ENCODE measurements at regions not wholly inside any gene's neighbourhood (a gene's known extent, or its start where the extent isn't known, plus 50 kb on each side); places are given as distances from the start of the nearest gene placed in this dataset.
"Not testable (repeated sequence)": the region's sequence is repeated elsewhere in the genome, so short reads cannot be mapped to it uniquely, and the experiment has no call there.

GRCh38 chr10:33861833-33862232, 527.4 kb upstream of the NRP1 start:
- DNase-seq (ENCODE audit: low read depth in 2 of 2) = no peak

GRCh38 chr10:33861016-33861704, 526.7 kb upstream of the NRP1 start:
- DNase-seq (ENCODE audit: low read depth in 2 of 2) = no peak

GRCh38 chr10:33860552-33860951, 526.1 kb upstream of the NRP1 start:
- no peak for DNase-seq (ENCODE audit: low read depth in 2 of 2)

GRCh38 chr10:33859319-33860022, 525.0 kb upstream of the NRP1 start:
- DNase-seq (ENCODE audit: low read depth in 2 of 2) = no peak

- DNase-seq (ENCODE audit: low read depth in 2 of 2) = no peak
These were observed 523.9 kb upstream of the NRP1 start for GRCh38 chr10:33858326-33858725.

DNA sequence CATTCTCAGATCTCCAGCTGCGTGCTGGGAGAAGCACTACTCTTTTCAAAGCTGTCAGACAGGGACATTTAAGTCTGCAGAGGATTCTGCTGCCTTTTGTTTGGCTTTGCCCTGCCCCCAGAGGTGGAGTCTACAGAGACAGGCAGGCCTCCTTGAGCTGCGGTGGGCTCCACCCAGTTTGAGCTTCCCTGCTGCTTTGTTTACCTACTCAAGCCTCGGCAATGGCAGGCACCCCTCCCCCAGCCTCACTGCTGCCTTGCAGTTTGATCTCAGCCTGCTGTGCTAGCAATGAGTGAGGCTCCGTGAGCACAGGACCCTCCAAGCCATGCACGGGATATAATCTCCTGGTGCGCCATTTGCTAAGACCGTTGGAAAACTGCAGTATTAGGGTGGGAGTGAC, 518.8 kb upstream of the NRP1 start:
- not testable (repeated sequence) for DNase-seq (ENCODE audit: low read depth in 2 of 2)

- DNase-seq (ENCODE audit: low read depth in 2 of 2) = no peak
These were observed 508.9 kb upstream of the NRP1 start for GRCh38 chr10:33843379-33843778.

DNA sequence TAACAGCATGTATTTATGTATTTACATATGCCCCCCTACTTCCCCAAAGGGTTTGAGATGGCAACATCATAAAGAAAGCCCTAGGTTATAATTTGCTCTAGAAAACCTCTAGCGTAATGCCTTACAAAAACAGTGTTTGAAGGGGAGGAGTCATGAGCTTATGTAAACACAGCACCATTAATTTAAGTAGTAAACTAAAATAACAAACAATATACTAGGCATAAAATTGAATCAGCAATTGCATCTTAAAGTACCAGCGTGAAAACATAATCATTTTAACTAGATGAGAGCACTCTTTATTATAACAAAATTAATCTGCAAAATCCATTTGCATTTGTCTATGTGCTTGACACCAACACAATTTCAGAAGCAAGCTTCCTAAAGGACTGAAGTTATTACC, 507.2 kb upstream of the NRP1 start:
- no peak for DNase-seq (ENCODE audit: low read depth in 2 of 2)

DNA sequence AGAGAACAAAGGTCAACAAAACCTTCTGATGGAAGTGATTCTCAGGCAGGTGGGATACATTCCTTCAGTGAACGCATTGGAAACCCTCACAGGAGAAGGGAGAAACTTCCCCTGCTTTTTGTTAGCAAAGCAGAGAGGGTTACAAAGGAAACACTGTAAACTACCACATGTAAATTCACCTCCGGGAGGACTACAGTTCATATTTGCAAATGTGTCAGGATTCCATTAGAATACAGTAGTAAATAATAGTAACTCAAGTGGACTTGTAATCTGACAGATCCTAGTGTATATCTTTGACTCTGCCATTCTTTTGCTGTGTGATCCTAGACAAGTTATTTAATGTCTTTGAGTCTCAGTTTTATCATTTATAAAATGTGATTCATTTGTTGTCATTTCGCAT, 504.3 kb upstream of the NRP1 start:
- DNase-seq (ENCODE audit: low read depth in 2 of 2) = no peak

DNA sequence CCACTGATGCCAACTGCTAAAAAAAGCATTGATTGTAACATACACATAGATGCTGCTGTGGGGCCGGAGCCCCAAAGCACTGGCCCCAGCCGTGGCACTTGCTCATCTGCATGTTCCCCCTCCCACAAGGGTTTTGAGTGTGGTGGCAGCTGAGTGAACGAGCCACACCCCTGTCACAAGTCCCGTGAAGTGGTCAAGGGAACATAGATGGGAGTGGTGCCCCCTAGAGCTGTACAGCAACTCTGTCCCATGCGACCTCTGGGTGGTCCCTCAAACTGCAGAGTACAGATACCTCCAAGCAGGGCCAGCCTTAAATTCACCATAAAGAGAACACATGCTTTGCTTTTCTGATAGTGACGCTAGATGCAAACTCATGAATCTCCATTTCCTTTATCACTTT, 503.3 kb upstream of the NRP1 start:
- DNase-seq (ENCODE audit: low read depth in 2 of 2) = no peak

DNA sequence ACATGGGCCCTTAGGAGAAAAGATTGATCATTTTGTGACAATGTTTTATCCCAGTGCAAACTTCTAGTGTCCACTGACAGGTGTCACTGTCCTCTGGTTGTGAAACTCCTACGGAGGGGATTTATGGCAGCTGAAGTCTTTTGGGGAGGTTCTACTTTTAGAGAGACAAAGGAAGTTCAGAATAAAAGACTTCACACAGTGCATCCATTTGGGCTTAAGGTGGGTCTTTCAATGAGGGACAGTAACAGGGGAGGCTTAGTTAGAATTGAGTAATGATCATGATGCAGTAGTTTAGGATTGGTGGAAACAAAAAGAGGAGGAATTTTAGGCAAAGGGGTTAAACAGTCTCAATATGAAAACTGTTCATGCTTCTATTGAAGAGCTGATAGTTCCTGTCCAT, 501.1 kb upstream of the NRP1 start:
- no peak for DNase-seq (ENCODE audit: low read depth in 2 of 2)

- DNase-seq (ENCODE audit: low read depth in 2 of 2) = no peak
These were observed 499.1 kb upstream of the NRP1 start for GRCh38 chr10:33833566-33833965.

- no peak for DNase-seq (ENCODE audit: low read depth in 2 of 2)
These were observed 497.8 kb upstream of the NRP1 start for GRCh38 chr10:33832124-33832787.

DNA sequence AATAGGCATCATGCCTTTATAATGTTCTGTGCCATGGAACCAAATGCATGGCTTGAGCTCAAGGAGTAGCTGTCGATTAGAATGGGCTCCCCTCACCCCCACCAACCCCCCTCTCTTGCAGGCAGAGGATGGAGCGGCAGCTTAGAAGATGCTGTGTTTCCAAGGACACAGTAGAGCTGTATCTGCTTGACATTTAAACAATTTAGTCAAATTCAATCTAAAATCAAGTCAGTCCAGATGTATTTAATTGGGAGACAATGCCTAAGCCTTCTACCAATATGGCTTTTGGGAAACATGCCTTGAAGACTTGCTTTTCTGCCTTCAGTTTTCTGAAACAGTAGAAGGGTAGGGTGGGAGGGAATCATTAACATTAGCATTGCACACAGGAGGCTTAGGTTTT, 497.1 kb upstream of the NRP1 start:
- no peak for DNase-seq (ENCODE audit: low read depth in 2 of 2)

- not testable (repeated sequence) for DNase-seq (ENCODE audit: low read depth in 2 of 2)
These were observed 495.4 kb upstream of the NRP1 start for GRCh38 chr10:33829899-33830298.

DNA sequence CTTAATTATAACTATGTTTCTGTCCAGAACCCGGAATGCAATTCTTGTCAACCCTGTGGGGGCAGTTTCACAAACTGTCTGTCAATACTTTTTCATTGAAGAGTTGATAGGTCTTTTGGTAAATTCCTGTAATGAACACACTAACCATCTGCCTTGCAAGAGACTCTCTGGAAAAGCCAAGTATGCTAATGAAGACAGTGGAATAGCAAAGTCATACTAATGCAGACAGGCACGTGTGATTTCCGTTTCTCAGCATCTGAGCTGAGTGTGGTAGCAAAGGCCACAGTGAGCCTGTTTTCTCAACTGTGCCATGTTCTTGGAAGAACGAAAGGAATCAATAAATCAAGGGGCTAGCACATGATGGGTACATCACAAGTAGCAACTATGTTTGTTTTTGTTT, 494.1 kb upstream of the NRP1 start:
- no peak for DNase-seq (ENCODE audit: low read depth in 2 of 2)

DNA sequence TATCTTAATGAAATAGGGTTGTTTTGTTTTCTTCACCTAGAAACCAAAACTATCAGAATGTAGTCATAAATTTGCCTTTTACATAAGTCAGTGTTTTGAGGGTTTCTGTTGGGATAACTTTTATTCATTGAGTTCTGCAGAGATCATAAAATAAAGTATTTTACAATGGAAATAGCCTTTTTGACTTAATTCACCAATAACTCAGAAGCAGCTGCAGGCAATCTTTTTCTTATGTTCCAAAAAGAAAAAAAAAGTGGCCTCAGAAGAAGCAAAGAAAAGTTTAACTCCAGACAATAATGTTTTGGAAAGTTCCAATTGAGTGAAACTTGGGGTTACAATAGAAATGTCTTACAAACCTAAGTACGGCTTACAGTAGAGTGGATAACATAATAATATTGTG, 491.7 kb upstream of the NRP1 start:
- DNase-seq (ENCODE audit: low read depth in 2 of 2) = no peak

DNA sequence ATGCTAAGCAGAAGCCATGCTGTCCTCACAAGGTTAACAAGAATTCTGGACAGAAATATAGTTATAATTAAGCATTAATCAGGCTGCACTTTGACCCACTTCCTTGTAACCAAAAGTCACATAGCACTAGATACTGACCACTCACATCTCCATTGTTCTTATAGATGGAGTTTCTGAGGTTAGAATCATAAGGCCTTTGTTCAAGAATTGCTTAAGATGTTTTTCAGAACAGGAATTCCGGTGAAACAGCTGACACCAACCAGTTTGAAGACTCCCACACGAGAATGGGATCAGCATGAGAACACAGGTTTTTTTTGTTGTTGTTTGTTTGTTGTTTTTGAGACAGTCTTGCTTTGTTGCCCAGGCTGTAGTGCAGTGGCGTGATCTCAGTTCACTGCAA, 488.3 kb upstream of the NRP1 start:
- DNase-seq (ENCODE audit: low read depth in 2 of 2) = no peak

- DNase-seq (ENCODE audit: low read depth in 2 of 2) = no peak
These were observed 486.1 kb upstream of the NRP1 start for GRCh38 chr10:33820531-33820930.

- DNase-seq (ENCODE audit: low read depth in 2 of 2) = no peak
These were observed 484.7 kb upstream of the NRP1 start for GRCh38 chr10:33819206-33819605.

DNA sequence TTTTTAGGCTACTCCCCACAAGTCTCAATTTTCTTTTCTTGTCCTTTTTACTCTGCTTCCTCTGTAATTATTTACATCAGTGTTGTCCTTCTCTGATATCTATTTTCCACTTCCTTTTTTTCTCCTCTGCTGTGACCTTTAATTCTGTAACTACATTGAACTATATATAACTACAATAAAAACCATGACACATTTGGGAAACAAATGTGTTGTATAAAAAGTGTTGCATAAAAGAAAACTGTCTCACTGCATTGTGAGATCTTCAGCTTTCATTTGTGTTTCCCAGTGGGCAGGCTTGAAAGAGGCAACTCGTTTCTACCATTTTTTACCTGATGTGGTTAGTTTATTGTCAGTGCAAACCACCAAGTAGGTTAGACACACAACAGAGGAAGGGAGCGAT, 483.9 kb upstream of the NRP1 start:
- no peak for DNase-seq (ENCODE audit: low read depth in 2 of 2)

- DNase-seq (ENCODE audit: low read depth in 2 of 2) = no peak
These were observed 483.1 kb upstream of the NRP1 start for GRCh38 chr10:33817605-33818004.

DNA sequence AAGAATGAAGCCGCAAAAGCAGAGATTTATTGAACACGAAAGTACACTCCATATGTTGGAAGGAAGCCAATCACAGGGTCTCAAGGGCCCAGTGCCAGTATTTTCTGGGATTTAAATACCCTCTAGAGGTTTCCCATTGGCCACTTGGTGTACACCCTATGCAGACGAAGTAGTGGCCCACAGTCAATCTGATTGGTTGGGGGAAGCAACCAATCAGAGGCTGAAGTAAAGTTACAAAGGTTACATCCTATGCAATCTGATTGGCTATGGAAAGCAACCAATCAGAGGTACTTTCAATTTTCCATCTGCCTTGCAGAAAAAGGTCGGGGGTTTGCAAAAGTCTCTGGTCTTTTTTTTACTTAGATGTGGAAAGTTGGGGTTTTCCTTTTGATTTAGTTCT, 481.3 kb upstream of the NRP1 start:
- no peak for DNase-seq (ENCODE audit: low read depth in 2 of 2)

Measured in stimulated activated CD8-positive, alpha-beta memory T cell treated with anti-CD3 and anti-CD28 coated beads, Interleukin-2, amount 100 ng/mL, for 48 hours (primary cell).